GM19467 (cell line): ENCODE measurements at regions not wholly inside any gene's neighbourhood (a gene's known extent, or its start where the extent isn't known, plus 50 kb on each side); places are given as distances from the start of the nearest gene placed in this dataset.
A peak's percentile ranks its signal among the peaks of the same experiment; 100 is the strongest.
"Not testable (repeated sequence)": the region's sequence is repeated elsewhere in the genome, so short reads cannot be mapped to it uniquely, and the experiment has no call there.

Experiments
- ATAC-seq: cut with Tn5 transposase; IDR thresholded peaks from one replicate; pipeline ENCODE4 v1.9.1; 2021; ENCODE audit warnings: mild to moderate bottlenecking, moderate library complexity; ENCODE audit not compliant: unreplicated experiment

DNA sequence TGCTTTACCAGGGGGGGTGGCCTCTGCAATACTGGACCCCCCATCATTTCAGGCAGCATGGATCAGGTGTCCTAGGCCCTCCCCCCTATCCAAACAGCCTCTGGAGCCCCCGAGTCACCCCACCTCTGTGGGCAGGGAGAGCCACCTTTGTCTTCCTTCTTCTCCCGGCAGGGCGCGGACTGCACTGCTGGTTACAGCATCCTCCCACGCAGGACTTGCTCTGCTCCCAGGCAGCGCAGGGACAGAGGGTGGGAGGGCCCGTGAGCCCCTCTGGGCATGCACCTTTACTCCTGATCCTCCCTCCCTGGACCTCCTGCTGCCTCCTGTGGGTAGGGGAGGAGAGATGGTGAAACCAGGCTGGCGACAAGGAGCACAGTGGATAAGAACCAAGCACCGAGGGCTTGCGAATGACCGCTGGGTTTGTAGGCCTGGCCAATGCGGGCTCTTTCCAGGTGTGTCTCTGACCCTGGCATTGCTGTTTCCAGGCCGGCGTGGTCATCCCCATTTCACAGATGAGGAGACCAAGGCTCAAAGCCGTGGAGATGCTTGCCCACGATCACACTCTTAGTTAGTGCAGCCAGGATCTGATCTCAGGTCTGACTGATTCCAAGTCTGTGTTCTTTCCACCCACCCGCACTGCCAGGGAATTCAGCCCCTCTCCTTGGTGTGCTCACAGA lies 73.6 kb upstream of the TARDBP start:
- ATAC-seq: no peak

DNA sequence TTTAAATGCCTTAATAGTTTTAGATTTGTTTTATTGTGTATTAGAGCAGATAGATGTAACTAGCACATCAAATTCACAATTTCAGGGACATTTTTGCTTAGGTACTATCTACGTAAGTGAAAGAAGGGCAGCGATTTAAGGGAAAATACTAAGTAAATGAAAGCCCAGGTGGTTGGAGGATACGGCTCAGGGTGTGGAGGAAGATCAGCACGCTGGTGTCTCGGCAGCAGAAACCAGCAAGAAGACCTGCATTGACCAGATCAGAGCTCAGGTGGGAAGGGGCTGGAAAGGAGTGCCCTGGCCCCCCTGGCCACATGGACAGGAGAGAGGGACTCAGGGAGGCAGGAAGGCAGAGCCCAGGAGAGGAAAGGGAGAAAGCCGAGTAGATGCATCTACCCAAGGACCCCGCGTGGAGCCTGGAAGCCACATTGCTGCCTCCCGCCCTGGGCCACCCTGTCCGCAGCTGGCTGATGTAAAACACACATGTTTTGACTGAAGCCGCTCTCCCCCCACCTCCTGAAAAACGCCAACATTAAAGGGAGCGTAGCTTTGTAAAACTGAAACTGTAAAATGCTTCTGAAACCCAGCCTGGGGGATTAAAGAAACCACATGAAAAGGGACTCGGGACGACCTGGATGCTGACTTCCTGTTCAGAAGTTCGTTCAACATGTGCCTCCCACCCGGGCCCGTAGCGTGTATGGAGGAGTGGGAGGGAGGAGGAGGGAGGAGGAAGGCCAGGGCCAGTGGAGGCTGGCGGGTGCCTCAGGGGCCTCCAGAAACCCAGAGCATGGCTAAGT lies 72.6 kb upstream of the TARDBP start:
- peak; percentile 61 for ATAC-seq

DNA sequence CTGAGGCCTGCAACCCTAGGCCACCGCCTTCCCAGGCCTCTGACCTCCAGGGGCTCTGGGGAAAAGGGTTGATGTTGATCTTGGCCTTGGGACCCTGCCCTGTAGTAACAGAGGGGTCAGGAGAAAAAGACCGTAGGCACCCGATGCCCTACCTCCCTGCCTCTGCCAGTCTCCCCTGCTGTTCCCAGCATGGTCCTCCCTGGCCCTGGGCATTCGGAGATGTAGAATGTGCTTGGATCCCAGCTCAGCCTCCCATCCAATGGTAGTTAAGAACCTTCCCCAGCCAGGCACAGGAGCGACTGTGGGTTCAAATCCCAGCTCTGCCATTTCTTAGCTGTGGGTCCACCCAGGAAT lies 72.0 kb upstream of the TARDBP start:
- ATAC-seq: no peak

DNA sequence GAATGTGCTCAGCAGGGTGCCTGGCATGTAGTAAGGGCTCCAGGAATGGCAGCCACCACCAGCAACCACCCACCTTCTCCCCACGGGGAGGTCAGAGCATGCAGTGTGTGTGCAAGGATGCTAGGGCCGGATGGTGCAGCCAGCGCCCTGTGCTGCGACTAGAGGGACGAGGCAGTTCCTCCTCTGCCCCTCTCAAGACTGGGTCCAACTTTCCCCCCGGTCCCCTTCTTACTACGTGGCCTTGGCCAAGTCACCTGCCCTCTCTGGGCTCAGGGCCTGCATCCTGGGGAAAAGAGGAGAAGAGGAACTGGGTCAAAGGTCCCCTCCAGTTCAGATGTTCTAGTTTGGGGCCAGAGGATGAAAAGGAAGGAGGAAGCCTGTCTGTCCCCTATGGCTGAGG lies 71.6 kb upstream of the TARDBP start:
- no peak for ATAC-seq

DNA sequence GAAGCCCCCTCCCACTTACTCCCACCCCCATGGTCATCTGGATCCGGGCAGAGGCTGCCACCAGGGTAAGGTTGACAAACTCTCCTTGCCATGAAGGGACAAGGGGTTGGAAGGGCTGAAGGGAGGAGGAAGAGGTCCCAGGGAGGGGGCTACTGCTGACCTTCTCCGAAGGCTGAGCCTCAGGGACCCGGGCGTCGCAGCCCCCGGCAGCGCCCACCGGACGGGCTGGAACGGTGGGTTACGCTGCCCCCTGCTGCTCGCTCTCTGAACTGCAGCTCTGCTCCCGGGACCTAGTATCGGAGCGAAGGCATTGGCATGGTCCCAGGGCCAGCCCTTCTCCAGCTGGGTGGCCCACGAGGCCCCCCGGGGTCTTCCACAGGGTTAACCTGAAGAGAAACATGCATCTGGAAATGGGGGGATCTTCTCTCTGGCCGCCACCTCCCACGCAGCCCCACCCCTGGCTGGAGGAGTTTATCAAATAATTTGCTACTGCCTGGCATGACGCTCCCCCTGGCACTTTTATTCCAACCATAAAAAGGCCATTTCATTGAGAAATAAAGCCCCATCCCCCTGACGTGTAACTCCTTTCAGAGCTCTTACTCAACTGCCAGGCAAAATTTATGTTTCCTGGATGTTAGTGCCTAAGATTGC lies 70.4 kb upstream of the TARDBP start:
- no peak for ATAC-seq

DNA sequence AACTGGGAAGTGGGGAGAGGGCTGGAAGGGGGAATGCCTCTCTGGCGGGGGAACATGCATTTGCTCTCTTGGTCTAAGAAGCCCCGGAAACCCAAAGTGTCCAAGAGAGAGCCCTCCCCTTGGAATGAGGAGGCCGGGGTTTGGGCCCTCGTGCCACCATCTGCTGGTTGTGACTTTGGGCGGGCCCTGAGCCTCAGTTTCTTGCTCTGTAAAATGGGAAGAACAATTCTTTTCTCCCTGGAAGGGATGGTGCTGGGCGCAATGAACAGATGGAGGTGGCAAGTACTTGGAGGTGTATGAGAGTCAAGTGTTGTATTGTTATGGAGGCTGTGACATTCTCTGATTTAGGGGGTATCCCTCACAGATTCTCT lies 69.9 kb upstream of the TARDBP start:
- no peak for ATAC-seq

DNA sequence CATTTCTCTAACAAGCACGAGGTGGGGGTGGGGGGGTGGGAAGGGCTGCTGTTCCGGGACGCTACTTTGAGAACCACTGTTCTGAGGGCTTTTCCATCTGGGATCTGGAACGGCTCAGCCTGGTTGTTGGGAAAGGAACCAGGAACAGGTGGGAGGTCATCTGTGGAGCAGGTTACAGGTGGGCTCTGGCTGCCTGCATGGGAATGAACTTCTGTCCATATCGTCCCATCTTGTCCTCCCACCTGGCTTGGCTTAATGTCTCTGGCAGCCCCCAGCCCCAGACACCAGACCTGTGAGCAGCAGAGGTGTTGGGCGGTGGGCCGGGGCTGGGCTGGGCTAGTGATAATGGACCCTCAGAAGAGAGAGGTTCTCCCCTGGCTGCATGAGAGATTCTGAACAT lies 69.4 kb upstream of the TARDBP start:
- ATAC-seq: no peak

DNA sequence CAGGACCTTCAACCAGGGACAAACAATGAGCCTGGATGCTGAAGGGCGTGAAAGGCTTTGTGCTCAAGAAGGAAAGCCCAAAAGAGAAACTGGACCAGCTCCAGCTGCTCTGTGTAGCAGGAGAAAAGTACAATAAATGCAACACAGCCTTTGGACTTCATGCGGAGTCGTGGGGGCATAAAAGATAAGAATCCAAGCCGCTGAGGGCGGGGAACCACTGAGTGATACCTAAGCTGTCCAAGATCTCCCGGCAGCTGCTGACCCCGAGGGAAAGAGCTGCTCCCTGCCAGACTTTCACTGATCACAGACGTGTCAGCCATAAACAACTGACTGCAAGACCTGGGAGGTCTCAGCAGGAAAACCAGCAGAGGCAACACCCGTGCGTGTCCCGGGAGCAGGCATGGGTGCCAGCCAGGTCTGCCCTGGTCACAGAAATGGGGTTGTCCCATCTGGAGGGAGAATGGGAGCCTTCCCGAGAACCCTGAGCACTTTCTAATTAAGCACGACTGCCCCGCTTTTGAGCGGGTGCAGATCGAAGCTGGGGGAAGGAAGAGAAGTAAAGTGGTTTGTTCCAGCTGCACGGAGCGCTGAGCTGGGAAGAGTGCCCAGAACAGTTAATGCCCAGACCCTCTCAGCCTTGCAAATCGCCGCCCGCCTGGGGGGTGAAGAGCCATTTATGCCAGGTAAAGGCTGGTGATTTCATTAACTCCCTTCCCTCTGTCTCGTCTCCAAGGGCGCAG lies 68.3 kb upstream of the TARDBP start:
- ATAC-seq: no peak

DNA sequence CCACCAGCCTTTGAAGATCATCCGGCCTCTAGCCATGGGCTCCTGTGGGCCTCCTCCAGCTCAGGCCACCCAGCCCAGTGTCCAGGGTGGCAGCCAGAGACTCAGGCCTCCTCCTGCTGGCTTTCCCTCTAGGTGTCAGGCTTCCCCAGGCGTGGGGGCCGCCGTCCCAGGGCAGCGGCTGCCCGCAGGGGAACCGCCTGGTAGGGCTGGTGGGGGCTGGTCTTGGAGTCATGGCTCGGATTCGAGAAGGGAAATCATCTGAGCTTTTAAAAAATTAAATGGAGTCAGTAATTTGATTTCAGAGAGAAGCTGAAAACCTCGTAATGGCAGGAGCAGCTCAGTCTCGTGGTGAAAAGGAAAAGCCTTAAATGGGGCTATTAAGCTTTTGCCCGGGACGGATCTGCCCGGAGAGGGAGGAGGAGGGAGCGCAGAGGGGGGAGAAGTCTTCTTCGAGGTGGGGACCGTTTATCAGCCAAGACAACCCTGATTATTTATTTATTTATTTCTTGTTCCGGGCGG lies 66.4 kb upstream of the TARDBP start:
- no peak for ATAC-seq

DNA sequence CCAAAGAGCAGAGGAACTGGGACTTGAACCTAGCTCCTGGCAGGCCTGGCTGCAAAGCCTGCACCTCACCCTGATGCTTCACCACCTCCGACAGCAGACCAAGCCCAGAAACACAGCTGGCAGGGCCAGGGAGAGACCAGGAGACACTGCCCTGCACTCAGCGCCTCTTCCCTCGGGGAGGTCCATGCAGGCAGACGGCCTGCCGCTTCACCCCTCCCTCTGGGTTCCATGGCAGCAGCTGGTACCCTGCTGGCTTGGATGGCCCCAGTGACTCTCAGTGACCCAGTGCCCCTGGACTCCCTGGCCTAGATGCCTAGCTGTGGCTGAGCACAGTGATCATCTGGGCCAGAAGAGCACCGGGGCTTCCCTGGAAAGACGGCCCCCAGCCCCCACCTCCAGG lies 65.3 kb upstream of the TARDBP start:
- no peak for ATAC-seq

DNA sequence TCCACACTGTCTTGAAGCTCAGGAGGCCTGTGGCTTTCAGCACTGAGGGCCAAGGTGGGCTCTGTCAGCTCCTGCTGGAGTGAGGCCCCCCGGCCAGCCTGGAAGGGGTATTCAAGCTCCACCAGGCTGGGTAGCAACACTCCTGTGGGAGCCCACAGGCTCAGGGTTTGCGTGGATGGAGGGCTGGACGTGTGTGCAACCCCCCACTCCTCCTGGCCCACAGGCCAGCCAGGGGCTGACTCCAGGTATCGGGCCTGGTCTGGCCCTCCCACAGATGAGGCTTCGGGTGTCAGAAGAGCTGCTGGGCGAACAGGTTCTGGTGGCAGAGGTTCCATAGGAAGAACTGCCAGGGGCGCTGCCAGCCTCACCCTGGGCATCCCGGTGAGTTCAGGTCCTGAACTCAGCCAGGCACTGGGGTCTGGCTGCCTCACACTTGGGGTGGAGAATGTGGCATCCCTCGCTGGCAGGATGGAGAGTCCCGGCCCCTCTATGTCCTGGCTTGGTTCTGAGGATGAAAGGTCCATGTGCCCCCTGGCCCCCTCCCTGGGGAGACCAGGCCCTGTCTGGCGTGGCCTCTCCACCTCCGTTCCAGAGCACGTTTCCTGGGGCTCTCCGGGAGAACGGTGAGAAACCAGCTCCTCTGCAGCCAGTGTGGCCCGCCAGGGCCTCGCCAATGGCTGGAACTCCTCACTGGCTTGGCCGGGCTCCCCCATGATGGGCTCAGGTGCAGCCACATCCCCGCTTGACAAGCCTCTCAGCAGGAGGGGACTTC lies 64.6 kb upstream of the TARDBP start:
- no peak for ATAC-seq

DNA sequence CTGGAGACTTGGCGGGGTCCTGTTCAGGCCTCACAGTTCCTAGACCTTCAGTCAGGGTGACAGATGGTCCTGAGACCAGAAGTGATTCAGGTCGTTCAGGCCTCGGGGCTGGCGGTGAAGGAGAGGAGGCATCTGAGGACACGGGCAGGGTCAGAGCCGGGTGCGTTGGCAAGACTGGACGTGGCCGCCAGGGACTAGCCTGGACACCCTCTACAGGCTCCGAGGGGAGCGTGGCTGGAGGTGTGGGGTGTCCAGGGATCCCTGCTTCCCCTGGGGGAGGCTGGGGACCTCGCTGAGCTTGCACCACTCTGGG lies 64.0 kb upstream of the TARDBP start:
- ATAC-seq: no peak

DNA sequence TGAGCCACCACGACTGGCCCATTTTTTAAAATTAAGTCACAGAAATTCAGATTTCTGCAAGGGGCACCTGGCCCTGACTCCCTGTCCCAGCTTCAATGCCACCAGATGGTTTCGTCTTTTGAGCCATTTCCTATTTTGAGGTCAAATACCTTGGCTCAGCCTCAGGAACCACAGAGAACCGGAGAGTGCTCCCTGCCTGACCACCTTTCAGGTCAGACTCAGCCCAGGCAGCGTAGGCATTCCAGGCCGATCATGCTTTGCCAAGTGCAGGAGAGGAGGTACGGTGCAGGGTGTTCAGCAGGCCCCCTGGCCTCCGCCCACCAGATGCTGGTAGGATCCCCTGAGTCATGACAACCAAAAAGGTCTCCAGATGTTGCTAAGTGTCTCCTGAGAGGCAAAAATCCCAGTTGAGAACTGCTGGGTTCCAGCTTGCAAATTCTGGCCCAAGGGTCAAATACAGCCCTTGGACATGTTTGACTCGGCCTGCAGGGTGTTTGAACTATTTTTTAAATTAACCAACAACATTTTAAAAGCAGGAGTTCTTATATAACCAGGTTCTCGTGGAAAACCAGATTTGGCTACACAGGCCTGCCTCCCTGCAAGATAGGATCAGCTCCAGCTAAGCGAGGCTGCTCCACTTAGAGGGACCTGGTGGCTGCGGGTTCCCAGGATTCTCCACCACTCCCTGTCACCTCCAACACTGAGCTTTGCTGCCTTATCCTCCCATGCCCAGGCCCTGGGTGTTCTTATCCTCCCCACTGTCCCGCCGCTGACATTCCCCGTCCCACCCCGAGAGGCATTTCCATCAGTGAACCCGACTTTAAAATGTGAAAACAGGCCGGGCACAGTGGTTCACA lies 61.9 kb upstream of the TARDBP start:
- ATAC-seq: no peak

DNA sequence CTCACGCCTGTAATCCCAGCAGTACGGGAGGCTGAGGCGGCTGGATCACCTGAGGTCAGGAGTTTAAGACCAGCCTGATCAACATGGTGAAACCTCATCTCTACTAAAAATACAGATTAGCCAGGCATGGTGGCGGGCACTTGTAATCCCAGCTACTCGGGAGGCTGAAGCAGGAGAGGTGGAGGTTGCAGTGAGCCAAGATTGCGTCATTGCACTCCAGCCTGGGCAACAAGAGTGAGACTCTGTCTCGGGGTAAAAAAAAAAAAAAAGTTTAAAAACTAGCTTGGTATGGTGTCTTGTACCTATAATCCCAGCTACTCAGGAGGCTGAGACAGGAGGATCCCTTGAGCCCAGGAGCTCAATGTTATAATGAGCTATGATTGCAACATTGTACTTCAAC lies 61.2 kb upstream of the TARDBP start:
- ATAC-seq: not testable (repeated sequence)

DNA sequence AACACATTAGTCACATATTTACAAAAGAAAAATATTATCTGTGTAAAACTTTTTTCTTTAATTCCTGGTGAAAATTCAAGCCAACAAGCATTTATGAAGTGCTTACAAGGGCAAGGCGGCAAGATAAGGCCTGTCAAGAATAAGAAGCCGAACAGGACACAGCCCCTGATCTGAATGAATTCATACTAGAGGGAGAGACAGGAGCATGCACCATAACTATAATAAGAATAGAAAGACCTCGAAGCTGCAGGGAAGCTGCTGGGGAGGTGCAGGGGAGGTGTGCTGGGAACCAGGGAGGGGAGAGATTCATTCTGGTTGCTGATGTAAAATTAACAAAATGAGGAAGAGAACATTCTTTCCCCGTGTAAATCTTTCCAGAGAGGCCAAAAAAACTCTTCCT lies 60.5 kb upstream of the TARDBP start:
- ATAC-seq: no peak

DNA sequence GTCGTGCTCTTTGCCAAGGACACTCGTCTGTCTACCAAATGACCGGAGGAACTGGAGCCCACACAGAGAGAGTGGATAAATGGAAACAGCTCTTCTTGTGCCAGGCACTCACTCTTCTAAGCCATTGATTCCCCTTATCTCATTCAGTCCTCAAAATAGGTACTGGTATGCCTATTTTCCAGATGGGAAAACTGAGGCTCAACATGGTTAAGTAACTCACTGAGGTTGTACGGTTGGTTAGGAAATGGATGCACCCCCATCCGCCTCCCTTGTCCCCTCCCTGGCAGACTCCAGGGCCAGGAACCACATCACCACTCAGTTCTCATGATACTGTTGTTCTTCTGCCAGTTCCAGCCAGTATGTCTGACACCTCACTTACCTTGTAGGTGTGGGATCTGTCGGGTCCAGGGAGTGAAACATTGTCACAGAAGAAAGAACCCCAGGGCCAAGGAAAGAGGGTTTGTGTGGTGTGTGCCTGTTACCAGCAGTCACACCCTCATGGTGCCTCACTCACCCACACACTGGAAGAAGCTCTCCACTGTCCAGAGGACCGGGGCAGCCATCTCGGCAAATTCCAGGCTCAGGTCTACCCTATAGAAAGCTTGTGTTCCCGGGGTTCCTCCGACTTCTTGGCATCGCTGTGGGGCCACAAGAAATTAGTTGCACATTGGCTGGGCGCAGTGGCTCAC lies 58.8 kb upstream of the TARDBP start:
- no peak for ATAC-seq

DNA sequence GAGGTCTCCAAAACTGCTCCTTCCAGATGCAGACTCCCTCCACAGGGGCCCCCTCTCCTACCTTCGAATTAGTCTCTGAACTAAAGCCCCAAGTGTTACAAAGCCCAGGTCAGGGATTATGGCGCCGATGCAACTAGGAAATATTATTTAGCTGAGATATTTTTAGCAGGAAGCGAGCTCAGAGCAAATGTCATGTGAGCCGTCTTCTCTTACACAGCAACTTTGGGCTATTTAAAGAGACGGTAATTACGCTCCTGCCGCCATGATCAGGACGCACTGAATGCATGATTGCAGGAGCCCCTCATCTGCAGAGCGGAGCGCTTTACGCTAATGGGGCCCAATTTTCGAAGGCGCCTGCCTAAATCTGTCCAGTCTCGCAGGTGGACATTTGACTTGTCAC lies 55.3 kb upstream of the TARDBP start:
- ATAC-seq: no peak

DNA sequence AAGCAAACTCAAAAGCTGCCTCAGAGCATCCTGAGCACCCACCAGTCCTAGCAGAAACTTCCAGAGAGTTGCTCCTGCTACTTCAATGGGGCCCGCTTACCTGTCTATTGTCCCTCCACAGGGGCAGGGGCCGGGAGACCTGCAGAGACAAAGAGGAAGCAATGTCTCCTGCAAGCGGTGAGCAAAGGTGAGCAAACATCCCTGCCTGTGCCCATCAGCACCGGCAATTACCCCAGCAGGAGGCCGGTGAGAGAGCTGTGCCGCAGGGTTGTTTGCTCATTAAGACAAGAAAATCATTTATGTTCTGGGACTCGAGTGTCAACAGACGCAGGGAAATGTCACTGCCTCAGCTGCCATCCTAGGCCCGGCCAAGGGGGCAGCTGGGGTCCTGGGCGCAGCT lies 53.8 kb upstream of the TARDBP start:
- ATAC-seq: no peak
